ENCODE measurements at regions not wholly inside any gene's neighbourhood (a gene's known extent, or its start where the extent isn't known, plus 50 kb on each side); places are given as distances from the start of the nearest gene placed in this dataset.
"Not testable (repeated sequence)": the region's sequence is repeated elsewhere in the genome, so short reads cannot be mapped to it uniquely, and the experiment has no call there.

- ChIA-PET POLR2A (no interaction called here), CTCF (no interaction called here)
Measured at GRCh38 chr6:56841381-56841749, 113.5 kb upstream of the BEND6 start.

GRCh38 chr6:56840467-56841380 lies 114.2 kb upstream of the BEND6 start:
- ChIA-PET POLR2A (no interaction called here), CTCF (no interaction called here)

GRCh38 chr6:56839533-56840183 lies 115.2 kb upstream of the BEND6 start:
- CTCF ChIA-PET: no interaction called here
- POLR2A ChIA-PET: no interaction called here

- ChIA-PET CTCF (no interaction called here), POLR2A (no interaction called here)
Measured at GRCh38 chr6:56838965-56839364, 115.9 kb upstream of the BEND6 start.

GRCh38 chr6:56838016-56838555 lies 116.8 kb upstream of the BEND6 start:
- POLR2A ChIA-PET: no interaction called here

GRCh38 chr6:56837322-56837894 lies 117.5 kb upstream of the BEND6 start:
- CTCF ChIA-PET: no interaction called here
- POLR2A ChIA-PET: no interaction called here

More at GRCh38 chr6:56838016-56838555, 116.8 kb upstream of the BEND6 start:
- CTCF ChIA-PET: no interaction called here

- ChIA-PET CTCF (no interaction called here), POLR2A (no interaction called here)
Measured at GRCh38 chr6:56835612-56836011, 119.3 kb upstream of the BEND6 start.

GRCh38 chr6:56833873-56834272 lies 121.0 kb upstream of the BEND6 start:
- POLR2A ChIA-PET: no interaction called here
- CTCF ChIA-PET: no interaction called here

GRCh38 chr6:56833127-56833791 lies 121.6 kb upstream of the BEND6 start:
- CTCF ChIA-PET: no interaction called here
- POLR2A ChIA-PET: no interaction called here

GRCh38 chr6:56832225-56832624 lies 122.7 kb upstream of the BEND6 start:
- CTCF ChIA-PET: no interaction called here
- POLR2A ChIA-PET: no interaction called here

GRCh38 chr6:56831334-56831733 lies 123.6 kb upstream of the BEND6 start:
- POLR2A ChIA-PET: no interaction called here
- CTCF ChIA-PET: no interaction called here

- ChIA-PET CTCF (no interaction called here), POLR2A (no interaction called here)
Measured at GRCh38 chr6:56827908-56828649, 126.8 kb upstream of the BEND6 start.

- CTCF ChIA-PET, POLR2A ChIA-PET: not testable (repeated sequence)
Measured at GRCh38 chr6:56824431-56824830, 130.5 kb upstream of the BEND6 start.

- ChIA-PET POLR2A (no interaction called here), CTCF (no interaction called here)
Measured at GRCh38 chr6:56821005-56821432, 133.9 kb upstream of the BEND6 start.

GRCh38 chr6:56820060-56820459 lies 134.8 kb upstream of the BEND6 start:
- POLR2A ChIA-PET: no interaction called here
- CTCF ChIA-PET: no interaction called here

- CTCF ChIA-PET: no interaction called here
- POLR2A ChIA-PET: no interaction called here
Measured at GRCh38 chr6:56819604-56820003, 135.3 kb upstream of the BEND6 start.

GRCh38 chr6:56816370-56816769 lies 138.5 kb upstream of the BEND6 start:
- ChIA-PET POLR2A (interaction anchor here (0.7 kb wide), 1 partner anchor 240 kb away, joined by 3 read pairs; no protein-coding TSS in a partner anchor), CTCF (no interaction called here)

GRCh38 chr6:56815436-56815835 lies 139.5 kb upstream of the BEND6 start:
- ChIA-PET CTCF (no interaction called here), POLR2A (no interaction called here)

GRCh38 chr6:56814802-56815201 lies 140.1 kb upstream of the BEND6 start:
- POLR2A ChIA-PET: no interaction called here

GRCh38 chr6:56814308-56814707 lies 140.6 kb upstream of the BEND6 start:
- CTCF ChIA-PET: no interaction called here
- POLR2A ChIA-PET: no interaction called here

More at GRCh38 chr6:56814802-56815201, 140.1 kb upstream of the BEND6 start:
- CTCF ChIA-PET: no interaction called here
